Activated T-cell treated with anti-CD3 and anti-CD28 coated beads, Interleukin-2, amount 50 U/mL, for 48 hours (primary cell): ENCODE measurements at regions not wholly inside any gene's neighbourhood (a gene's known extent, or its start where the extent isn't known, plus 50 kb on each side); places are given as distances from the start of the nearest gene placed in this dataset.
"Not testable (repeated sequence)": the region's sequence is repeated elsewhere in the genome, so short reads cannot be mapped to it uniquely, and the experiment has no call there.

Source experiments
- DNase-seq, 2 experiments: peaks; one replicate each; pipeline ENCODE4 v3.0.0-alpha.2; 2020

DNA sequence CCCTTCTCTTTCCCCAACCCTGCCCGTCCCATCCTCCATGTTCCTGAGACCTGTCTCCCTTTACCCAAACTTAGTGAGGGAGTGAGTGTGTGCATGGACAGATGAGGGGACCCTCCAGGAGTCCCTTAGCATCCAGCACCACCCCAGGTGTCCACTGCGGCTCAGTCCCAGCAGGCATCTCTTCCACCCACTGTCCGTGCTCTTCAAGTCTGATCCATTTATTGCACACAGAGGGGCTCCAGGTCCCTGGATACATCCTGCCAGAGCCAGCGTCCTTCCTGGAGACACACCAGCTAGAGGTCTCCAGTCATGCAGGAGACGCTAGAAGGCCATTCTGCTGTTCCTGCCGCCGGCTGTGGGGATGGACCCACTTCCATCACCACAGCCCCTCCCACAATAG lies 239.2 kb downstream of the ADGRD1 start:
- DNase-seq = no peak

DNA sequence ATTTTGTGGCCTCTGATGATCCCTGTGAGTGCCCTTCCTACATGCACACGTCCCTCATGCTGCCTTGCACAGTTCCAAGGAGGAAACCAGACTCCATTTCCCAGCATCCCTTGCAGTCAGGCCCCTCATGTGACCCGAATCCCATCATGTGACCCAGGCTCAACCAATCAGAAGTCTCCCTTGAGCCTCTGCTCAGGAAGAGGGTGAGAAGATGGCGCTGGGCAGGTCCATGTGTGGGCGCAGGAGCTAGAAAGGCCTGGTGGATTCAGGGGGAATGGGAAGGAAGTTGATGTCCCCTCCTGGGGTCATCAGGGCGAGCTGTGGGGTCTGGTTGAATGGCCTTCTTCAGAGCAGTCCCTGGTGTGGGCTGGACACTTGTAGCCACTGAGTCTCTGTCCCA lies 240.5 kb downstream of the ADGRD1 start:
- DNase-seq = no peak

- no peak for DNase-seq
These were observed 242.1 kb downstream of the ADGRD1 start for GRCh38 chr12:131195796-131196195.

DNA sequence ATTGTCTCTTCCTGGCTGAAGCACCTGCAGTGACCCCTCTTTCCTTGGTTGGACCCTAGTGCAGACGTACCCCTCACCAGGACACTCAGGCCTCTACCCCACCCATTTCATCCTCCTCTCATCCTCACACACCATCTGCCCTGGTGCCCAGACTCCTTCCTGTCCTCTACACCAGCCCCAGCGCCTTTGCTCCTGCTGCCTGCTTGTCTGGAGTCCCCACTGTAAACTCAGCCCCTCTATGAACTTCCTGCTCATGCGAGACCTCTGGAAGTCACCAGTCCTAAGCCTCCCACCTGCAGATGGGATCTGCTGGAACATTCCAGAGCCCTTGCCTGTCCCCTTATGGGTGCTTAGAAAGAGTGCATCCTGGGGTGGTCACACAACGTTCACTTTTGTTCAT lies 242.5 kb downstream of the ADGRD1 start:
- no peak for DNase-seq

GRCh38 chr12:131197490-131197889 lies 243.8 kb downstream of the ADGRD1 start:
- DNase-seq = no peak

DNA sequence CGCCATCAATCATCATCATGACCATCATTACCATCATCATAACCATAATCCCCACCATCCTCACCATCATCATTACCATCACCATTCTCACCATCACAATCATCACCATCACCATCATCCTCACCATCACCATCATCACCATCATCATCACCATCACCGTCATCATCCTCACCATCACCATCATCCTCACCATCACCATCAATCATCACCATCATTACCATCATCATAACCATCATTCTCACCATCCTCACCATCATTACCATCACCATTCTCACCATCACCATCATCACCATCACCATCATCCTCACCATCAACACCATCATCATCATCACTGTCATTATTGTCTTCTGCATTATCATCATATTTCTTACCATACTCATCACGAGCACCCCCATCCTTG lies 245.5 kb downstream of the ADGRD1 start:
- DNase-seq = no peak

- not testable (repeated sequence) for DNase-seq
These were observed 248.2 kb downstream of the ADGRD1 start for GRCh38 chr12:131201912-131202311.

DNA sequence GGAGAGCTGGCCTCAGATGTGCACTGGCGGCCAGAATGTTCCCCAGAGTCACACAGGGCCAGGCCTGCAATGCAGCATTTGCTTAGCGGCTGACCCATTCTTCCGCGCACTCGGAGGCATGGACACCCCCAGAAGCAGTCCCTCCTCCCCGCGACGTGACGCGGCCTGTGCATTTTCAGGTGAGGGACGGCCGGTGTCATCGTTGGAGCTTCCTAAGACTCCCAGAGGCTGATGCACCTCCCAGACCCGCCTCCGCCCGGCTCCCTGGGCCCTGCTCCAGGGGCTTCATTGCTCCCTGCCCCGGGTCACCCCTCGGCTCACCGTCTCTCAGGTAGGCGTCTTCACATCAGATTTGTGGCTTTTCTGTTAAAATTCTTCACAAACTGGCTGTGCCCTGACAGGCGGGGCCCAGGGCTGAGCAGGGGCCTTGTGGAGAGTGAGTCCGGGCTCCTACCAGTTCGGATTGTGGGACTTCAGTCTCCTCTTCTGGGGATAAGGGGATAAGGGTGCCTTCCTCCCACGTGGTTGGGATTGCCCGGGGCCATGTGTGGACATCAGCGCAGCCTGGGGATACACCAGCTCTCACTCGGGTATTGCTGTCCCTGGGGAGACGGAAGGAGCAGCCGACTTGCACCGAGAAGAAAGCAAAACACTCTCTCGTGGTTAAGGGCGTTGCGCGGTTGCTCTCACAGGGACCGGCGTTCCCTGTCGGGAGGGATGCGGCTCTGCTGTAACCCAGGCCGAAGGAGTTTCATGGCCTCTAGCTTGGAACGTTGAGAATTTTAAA lies 249.1 kb downstream of the ADGRD1 start:
- DNase-seq = peak in 1 of 2 experiments; percentile 7

DNA sequence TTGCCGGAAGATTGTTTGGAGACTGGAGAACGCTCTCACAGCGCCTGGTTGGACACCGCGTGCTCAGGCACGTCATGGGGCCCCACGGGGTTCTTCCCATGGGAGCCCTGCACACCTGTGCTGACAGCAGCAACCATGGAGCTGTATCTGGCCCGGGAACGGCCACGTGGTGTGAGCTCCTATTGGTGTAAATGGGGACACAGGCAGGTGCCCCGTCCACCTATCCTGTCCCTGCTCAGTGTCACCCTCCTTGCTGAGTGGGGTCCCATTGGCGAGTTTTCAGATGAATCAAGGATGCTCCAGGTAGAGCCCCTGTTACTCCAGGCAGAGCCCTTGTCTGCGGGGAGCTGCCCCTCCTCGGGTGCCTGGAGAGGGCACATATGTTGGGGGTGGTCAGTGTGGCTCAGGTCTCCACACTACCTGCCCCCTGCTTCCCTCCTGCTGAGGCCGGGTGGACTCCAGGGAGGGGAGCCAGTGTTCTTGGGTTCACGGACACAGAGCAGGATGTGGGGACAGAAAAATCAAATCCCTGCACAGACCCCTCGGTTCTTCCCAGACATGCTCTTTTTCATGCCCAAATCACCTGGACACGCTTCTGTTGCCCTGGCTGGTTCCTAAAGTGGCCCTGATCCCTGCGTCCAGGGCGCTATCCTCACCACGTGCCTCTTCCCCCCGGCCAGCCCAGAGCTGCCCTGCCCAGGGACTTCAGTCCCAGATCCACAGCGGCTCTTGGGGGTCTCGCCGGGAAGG lies 250.1 kb downstream of the ADGRD1 start:
- peak; percentile 11 to 13 for DNase-seq

DNA sequence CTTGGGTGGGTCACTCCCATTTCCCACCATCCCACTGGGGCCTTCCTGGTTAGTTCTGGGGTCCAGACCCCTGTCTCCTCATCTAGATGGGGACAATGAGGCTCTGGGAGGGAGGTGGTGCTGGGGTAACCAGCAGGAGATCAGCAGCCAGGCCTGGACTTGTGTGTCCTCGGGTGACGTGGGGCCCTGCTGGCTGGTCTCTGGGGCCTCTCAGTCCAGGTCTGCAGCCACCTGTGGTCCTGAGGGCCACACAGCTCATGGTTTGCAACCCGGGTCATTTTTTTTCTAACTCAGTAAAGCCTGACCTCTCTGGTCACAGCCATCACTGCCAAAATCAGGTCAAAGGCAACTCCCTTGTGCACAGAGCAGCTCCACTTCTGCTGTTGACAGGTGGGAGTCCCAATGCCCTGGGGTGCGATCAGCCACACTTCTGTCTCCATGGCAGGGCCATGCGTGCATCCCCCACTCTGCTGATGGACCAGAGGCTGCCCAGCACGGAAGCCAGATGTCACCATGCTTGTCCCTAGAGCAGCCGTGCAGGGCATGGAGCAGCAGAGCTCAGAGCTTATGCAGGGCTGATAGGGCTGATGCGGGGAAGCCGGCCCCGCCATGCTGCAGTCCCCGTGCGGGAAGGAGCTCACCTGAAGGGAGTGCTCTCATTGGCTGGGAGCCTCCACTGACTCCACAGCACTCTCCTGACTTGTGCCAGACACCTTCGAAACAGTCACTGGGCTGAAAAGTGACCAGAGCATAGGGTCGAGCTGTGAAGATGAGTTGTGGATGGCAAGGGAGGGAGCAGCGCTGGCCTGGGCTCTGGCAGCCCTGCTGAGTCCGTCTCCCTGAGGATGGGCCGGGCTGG lies 250.9 kb downstream of the ADGRD1 start:
- peak in 1 of 2 experiments; percentile 11 for DNase-seq

- not testable (repeated sequence) for DNase-seq
These were observed 251.7 kb downstream of the ADGRD1 start for GRCh38 chr12:131205275-131205933.

DNA sequence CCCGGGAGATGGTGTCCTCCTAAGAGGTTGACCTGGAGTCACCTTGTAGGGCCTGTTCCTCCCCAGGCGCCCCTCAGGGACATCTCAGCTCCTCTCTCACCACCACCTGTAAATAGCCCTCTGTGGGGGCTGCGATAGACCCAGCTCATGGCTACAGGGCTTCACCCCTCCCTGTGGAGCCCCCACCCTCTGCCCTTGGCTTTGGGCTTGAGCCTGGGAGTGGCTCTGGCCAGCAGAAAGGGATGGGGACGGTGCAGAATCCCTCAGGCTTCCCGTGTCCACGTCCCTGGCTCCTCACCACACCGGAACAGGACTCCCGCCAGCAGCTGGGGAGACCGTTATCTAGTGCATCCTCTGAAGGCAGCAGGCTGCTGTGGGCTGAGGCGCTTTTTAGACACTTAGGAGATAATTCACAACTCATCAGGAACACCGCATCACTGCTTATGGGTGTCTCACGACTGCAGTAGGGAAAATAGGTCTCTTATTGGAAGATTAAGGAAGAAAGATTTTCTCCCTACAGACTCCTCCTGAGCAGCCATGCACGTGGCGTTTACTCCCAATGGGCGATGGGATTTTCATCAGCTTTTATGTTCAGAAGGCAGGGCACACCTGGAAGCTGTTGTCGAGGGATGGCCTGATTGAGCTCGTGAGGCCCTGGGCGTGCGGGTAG lies 253.1 kb downstream of the ADGRD1 start:
- not testable (repeated sequence) for DNase-seq

DNA sequence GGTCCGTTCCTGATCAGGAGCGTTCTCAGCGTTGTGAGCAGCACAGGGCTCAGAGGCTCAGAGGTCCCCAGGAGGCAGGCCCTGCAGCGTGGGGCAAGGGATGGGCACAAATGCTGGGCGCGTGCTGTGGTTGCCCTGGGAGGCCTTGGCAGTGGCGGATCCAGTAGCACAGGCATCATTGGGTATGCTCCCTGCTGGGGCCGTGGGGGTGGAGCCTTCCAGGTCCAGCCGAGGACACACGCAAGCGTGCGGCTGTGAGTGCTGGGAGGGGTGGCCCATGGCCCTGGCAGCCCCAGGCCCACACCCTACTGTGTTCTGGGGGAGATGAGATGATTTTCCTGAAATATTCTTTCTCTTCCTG lies 253.6 kb downstream of the ADGRD1 start:
- DNase-seq = peak in 1 of 2 experiments; percentile 8

- DNase-seq = peak in 1 of 2 experiments; percentile 8
These were observed 254.1 kb downstream of the ADGRD1 start for GRCh38 chr12:131207841-131208240.

DNA sequence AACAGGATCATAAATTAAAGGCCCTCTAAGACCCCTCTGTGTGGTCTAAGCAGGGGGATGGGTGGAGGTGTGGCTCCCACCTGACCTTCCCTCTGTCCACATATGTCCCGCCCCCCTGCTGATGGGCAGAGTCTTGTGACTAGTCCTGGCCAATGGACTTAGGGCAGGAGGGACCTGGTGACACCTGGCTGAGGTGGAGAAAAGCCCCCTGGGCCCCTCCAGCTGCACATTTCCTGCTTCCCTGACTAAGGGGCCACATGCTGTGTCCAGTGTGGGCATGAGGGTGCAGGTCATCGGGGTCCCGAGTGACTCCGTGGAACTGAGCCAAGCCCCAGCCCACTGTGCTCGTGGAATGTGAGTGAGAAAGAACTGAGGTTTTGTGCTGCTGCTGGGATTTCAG lies 254.7 kb downstream of the ADGRD1 start:
- peak in 1 of 2 experiments; percentile 13 for DNase-seq

- peak; percentile 41 to 47 for DNase-seq
These were observed 255.7 kb downstream of the ADGRD1 start for GRCh38 chr12:131209082-131210070.

GRCh38 chr12:131210506-131211339 lies 257.0 kb downstream of the ADGRD1 start:
- peak in 1 of 2 experiments; percentile 23 for DNase-seq

DNA sequence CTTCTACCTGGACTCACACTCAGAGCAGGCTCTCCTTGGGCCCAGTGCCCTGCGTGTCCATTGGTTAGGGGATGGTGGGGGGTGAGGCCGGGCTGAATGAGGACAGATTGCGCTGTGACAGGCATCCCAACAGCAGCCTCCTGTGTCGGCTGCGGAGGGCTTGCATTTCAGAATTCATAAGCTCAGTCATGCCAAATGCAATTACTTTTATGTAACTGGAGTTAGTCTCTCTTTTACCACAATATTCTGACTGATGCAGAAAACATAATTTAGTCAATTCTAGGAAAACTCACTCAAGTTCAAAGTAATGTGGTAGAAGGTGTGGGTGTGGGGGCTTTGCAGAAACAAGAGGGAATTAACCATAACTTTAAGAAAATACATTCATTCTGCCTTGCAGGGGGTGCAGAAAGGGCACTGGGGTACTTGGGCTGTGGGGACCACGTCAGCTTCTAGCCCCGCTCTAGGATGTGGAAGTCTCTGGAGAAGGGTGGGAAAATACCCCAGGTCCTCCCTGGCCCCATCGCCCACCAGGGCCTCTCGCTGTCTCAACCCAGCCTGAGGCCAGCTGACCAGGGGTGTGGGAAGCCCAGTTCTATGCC lies 257.7 kb downstream of the ADGRD1 start:
- no peak for DNase-seq

DNA sequence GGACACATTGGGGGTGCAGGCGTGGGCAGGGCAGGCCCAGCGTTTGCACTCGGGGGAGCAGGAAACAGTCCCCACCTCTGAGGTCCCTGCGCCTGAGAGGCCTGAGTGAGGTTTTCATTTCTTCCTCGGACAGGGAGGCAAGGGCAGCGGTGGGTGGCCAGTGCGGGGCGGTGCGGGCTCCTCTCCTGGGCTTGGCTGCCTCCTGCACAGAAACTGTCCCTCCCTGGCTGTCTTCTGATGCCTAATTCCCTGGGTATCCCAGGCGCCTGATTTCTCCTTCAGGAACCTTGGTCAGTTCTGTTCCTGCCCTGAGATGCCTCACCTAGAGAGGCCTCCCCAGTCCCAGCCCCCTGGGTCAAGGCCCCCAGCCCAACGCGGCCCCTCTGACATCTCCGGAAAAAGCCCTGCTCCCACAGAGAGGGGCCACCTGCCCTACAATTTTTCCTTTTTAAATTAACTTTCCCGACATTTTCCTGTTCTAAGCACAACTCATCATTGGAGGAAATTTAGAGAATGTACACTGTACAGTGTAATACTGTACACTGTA lies 260.3 kb downstream of the ADGRD1 start:
- no peak for DNase-seq
